ENCODE measurements at regions not wholly inside any gene's neighbourhood (a gene's known extent, or its start where the extent isn't known, plus 50 kb on each side); places are given as distances from the start of the nearest gene placed in this dataset.
"Not testable (repeated sequence)": the region's sequence is repeated elsewhere in the genome, so short reads cannot be mapped to it uniquely, and the experiment has no call there.

GRCh38 chr6:137978252-137978896, 111.3 kb downstream of the TNFAIP3 start:
- POLR2A ChIA-PET, result no interaction called here
- CTCF ChIA-PET, result no interaction called here
- intact Hi-C loops (cut with micrococcal nuclease), result loop anchor here (5.0 to 10.0 kb wide), 2 partner anchors 636 to 904 kb away; no protein-coding TSS in a partner anchor
- no peak for TF ChIP-seq CTCF (IDR thresholded peaks at IDR 0.05)
- no peak for ATAC-seq (ENCODE audit: low read depth)
- Mint-ChIP-seq H3K9me3 (no peaks in the 10 kb centered on the region), H3K27ac (no peak overlapping the region), H3K27me3 (no peaks in the 10 kb centered on the region), H3K36me3 (ENCODE audit: low read depth) (no peaks in the 10 kb centered on the region), H3K4me1 (peaks cover 10% of the 10 kb centered on the region), H3K4me3 (no peak overlapping the region)
- no peak for DNase-seq

GRCh38 chr6:137979263-137979662, 112.2 kb downstream of the TNFAIP3 start:
- CTCF ChIA-PET, result interaction anchor here (1.2 kb wide), 1 partner anchor 24 kb away, joined by 3 read pairs; no protein-coding TSS in a partner anchor
- H3K27me3 Mint-ChIP-seq; ATAC-seq (ENCODE audit: low read depth); H3K27ac Mint-ChIP-seq; H3K4me3 Mint-ChIP-seq; POLR2A ChIA-PET; H3K9me3 Mint-ChIP-seq; H3K36me3 Mint-ChIP-seq (ENCODE audit: low read depth); DNase-seq: not testable (repeated sequence)
- intact Hi-C loops (cut with micrococcal nuclease), result loop anchor here (5.0 to 10.0 kb wide), 2 partner anchors 637 to 904 kb away; no protein-coding TSS in a partner anchor
- H3K4me1 Mint-ChIP-seq, result peaks cover 10% of the 10 kb centered on the region

- Mint-ChIP-seq H3K36me3 (ENCODE audit: low read depth) (no peaks in the 10 kb centered on the region), H3K27ac (no peak overlapping the region), H3K4me1 (peaks cover 2% of the 10 kb centered on the region), H3K4me3 (no peak overlapping the region), H3K27me3 (no peaks in the 10 kb centered on the region), H3K9me3 (no peaks in the 10 kb centered on the region)
- ChIA-PET POLR2A (no interaction called here), CTCF (no interaction called here)
- ATAC-seq (ENCODE audit: low read depth) (no peak), DNase-seq (no peak)
- TF ChIP-seq CTCF (IDR thresholded peaks at IDR 0.05), result no peak
- intact Hi-C loops (cut with micrococcal nuclease), result no loop called here
Measured at GRCh38 chr6:137980777-137981176, 113.7 kb downstream of the TNFAIP3 start.

GRCh38 chr6:137981758-137982157, 114.7 kb downstream of the TNFAIP3 start:
- ATAC-seq (ENCODE audit: low read depth), result no peak
- no peaks in the 10 kb centered on the region for H3K36me3 Mint-ChIP-seq (ENCODE audit: low read depth)
- H3K27ac Mint-ChIP-seq, result no peak overlapping the region
- no peak overlapping the region for H3K4me3 Mint-ChIP-seq
- no peaks in the 10 kb centered on the region for H3K9me3 Mint-ChIP-seq
- no peaks in the 10 kb centered on the region for H3K27me3 Mint-ChIP-seq
- POLR2A ChIA-PET, result no interaction called here
- no peak for DNase-seq
- intact Hi-C loops (cut with micrococcal nuclease), result no loop called here
- H3K4me1 Mint-ChIP-seq, result peaks cover 9% of the 10 kb centered on the region
- CTCF ChIA-PET, result no interaction called here
- TF ChIP-seq CTCF (IDR thresholded peaks at IDR 0.05), result no peak

GRCh38 chr6:137982418-137983189, 115.5 kb downstream of the TNFAIP3 start:
- Mint-ChIP-seq H3K4me3 (no peak overlapping the region), H3K4me1 (peaks cover 9% of the 10 kb centered on the region), H3K36me3 (ENCODE audit: low read depth) (no peaks in the 10 kb centered on the region), H3K27me3 (no peaks in the 10 kb centered on the region), H3K27ac (no peak overlapping the region), H3K9me3 (no peaks in the 10 kb centered on the region)
- DNase-seq (no peak), ATAC-seq (ENCODE audit: low read depth) (no peak)
- POLR2A ChIA-PET, result no interaction called here
- CTCF ChIA-PET, result no interaction called here
- intact Hi-C loops (cut with micrococcal nuclease), result no loop called here
- no peak for TF ChIP-seq CTCF (IDR thresholded peaks at IDR 0.05)
